ENCODE measurements at regions not wholly inside any gene's neighbourhood (a gene's known extent, or its start where the extent isn't known, plus 50 kb on each side); places are given as distances from the start of the nearest gene placed in this dataset.

GRCh38 chr4:57612279-57612678, 502.1 kb upstream of the IGFBP7 start:
- no peak for TF ChIP-seq EP300 (IDR thresholded peaks at IDR 0.05)
- no peak for TF ChIP-seq POLR2A (IDR thresholded peaks at IDR 0.05)
- no peak for TF ChIP-seq POLR2AphosphoS5 (IDR thresholded peaks at IDR 0.05)
- Histone ChIP-seq H3K27me3 (no peaks in the 10 kb centered on the region), H3K36me3 (no peaks in the 10 kb centered on the region), H3K27ac (no peak overlapping the region), H3K4me3 (no peak overlapping the region), H3K9me3 (no peaks in the 10 kb centered on the region), H3K4me1 (no peaks in the 10 kb centered on the region)
- DNase-seq (no peak), ATAC-seq (ENCODE audit: low FRiP score in 2 of 2) (no peak)
- WGBS, 2 donors, result 39 to 41% methylated on average over 2 of the region's 2 CpGs

- TF ChIP-seq POLR2AphosphoS5 (IDR thresholded peaks at IDR 0.05) (no peak), CTCF (IDR thresholded peaks at IDR 0.05) (no peak), EP300 (IDR thresholded peaks at IDR 0.05) (no peak), POLR2A (IDR thresholded peaks at IDR 0.05) (no peak)
- Histone ChIP-seq H3K4me1 (no peaks in the 10 kb centered on the region), H3K9me3 (no peaks in the 10 kb centered on the region), H3K36me3 (no peaks in the 10 kb centered on the region), H3K27me3 (no peaks in the 10 kb centered on the region), H3K4me3 (no peak overlapping the region), H3K27ac (no peak overlapping the region)
- DNase-seq, result no peak
- 83 to 88% methylated on average over 4 of the region's 4 CpGs for WGBS, 2 donors
- ATAC-seq (ENCODE audit: low FRiP score in 2 of 2), result no peak
Measured at GRCh38 chr4:57607566-57608180, 497.5 kb upstream of the IGFBP7 start.

GRCh38 chr4:57605376-57605775, 495.2 kb upstream of the IGFBP7 start:
- no peaks in the 10 kb centered on the region for H3K9me3 ChIP-seq
- no peak for TF ChIP-seq POLR2AphosphoS5 (IDR thresholded peaks at IDR 0.05)
- no peak for TF ChIP-seq CTCF (IDR thresholded peaks at IDR 0.05)
- no peak for TF ChIP-seq POLR2A (IDR thresholded peaks at IDR 0.05)
- TF ChIP-seq EP300 (IDR thresholded peaks at IDR 0.05), result no peak
- H3K27ac ChIP-seq, result no peak overlapping the region
- no peak for DNase-seq
- no peak overlapping the region for H3K4me3 ChIP-seq
- no peaks in the 10 kb centered on the region for H3K27me3 ChIP-seq
- H3K36me3 ChIP-seq, result no peaks in the 10 kb centered on the region
- WGBS, 2 donors, result 89 to 96% methylated on average over 3 of the region's 3 CpGs
- H3K4me1 ChIP-seq, result no peaks in the 10 kb centered on the region
- no peak for ATAC-seq (ENCODE audit: low FRiP score in 2 of 2)

GRCh38 chr4:57602141-57602540, 492.0 kb upstream of the IGFBP7 start:
- Histone ChIP-seq H3K36me3 (no peaks in the 10 kb centered on the region), H3K27me3 (no peaks in the 10 kb centered on the region), H3K9me3 (no peaks in the 10 kb centered on the region), H3K27ac (no peak overlapping the region), H3K4me3 (no peak overlapping the region), H3K4me1 (no peaks in the 10 kb centered on the region)
- ATAC-seq (ENCODE audit: low FRiP score in 2 of 2) (no peak), DNase-seq (no peak)
- WGBS, 2 donors, result 89 to 94% methylated on average over 1 of the region's 1 CpG
- TF ChIP-seq CTCF (IDR thresholded peaks at IDR 0.05) (no peak), POLR2AphosphoS5 (IDR thresholded peaks at IDR 0.05) (no peak), POLR2A (IDR thresholded peaks at IDR 0.05) (no peak), EP300 (IDR thresholded peaks at IDR 0.05) (no peak)

- ATAC-seq (ENCODE audit: low FRiP score in 2 of 2) (no peak), DNase-seq (no peak)
- no peaks in the 10 kb centered on the region for H3K36me3 ChIP-seq
- 65 to 66% methylated on average over 4 of the region's 4 CpGs for WGBS, 2 donors
- H3K27me3 ChIP-seq, result no peaks in the 10 kb centered on the region
- no peaks in the 10 kb centered on the region for H3K4me1 ChIP-seq
- H3K9me3 ChIP-seq, result no peaks in the 10 kb centered on the region
- no peak overlapping the region for H3K27ac ChIP-seq
- TF ChIP-seq EP300 (IDR thresholded peaks at IDR 0.05) (no peak), CTCF (IDR thresholded peaks at IDR 0.05) (no peak), POLR2A (IDR thresholded peaks at IDR 0.05) (no peak), POLR2AphosphoS5 (IDR thresholded peaks at IDR 0.05) (no peak)
- no peak overlapping the region for H3K4me3 ChIP-seq
Measured at GRCh38 chr4:57591073-57591472, 480.9 kb upstream of the IGFBP7 start.
